GM12878 (cell line): ENCODE measurements at regions not wholly inside any gene's neighbourhood (a gene's known extent, or its start where the extent isn't known, plus 50 kb on each side); places are given as distances from the start of the nearest gene placed in this dataset.

Experiments
- ATAC-seq: fragments of 200-7000 bp; cut with Tn5 transposase; 3 replicates; pipeline ENCODE4 v1.9.1; 2020; ENCODE audit warnings: mild to moderate bottlenecking, moderate library complexity
- BruUV-seq: library from RNA; stranded (reverse); fragments of 400-500 nt; replicated peaks from 2 replicates; lab custom pipeline; 2021; lab: Mats Ljungman, UMichigan
- CTCF ChIA-PET: fragments of 300-600 bp; sonication (Branson Sonifier 250); formaldehyde crosslinking; extraction: SDS; loops from one replicate; lab custom pipeline; 2021; ENCODE audit warnings: inconsistent platforms; lab: Yijun Ruan, JAX
- POLR2A ChIA-PET: fragments of 350-600 bp; formaldehyde crosslinking; extraction: SDS; loops from one replicate; lab custom pipeline; 2021; ENCODE audit warnings: inconsistent platforms; lab: Charles Lee
- RAD21 ChIA-PET: fragments of 300-600 bp; sonication (Branson Sonifier 250); formaldehyde crosslinking; loops from one replicate; lab custom pipeline; 2023; ENCODE audit warnings: antibody characterized with exemption; ENCODE audit not compliant: unreplicated experiment; lab: Charles Lee
- SMC1A ChIA-PET: fragments of 300-600 bp; sonication (Branson Sonifier 250); formaldehyde crosslinking; loops from one replicate; lab custom pipeline; 2023; ENCODE audit not compliant: unreplicated experiment, uncharacterized antibody; lab: Charles Lee
- DNase-seq: peaks from one replicate; pipeline ENCODE4 v3.0.0-alpha.2; 2011; ENCODE audit warnings: low read depth, low spot score
- FAIRE-seq: peaks from 3 replicates; lab custom pipeline; 2011; peaks lifted over from hg19 to GRCh38; lab: Jason Lieb, UNC
- H2AFZ ChIP-seq: 2 replicates; pipeline ENCODE4 v1.6.0; 2011; ENCODE audit warnings: low read depth, low read length, control low read depth; ENCODE audit not compliant: control insufficient read depth
- H3K27ac ChIP-seq: 2 replicates; pipeline ENCODE4 v1.5.1; 2011; ENCODE audit warnings: control low read depth; ENCODE audit not compliant: control insufficient read depth, insufficient read depth
- H3K27me3 ChIP-seq, 2 experiments: replicated peaks in 1 of 2; 2 replicates each; pipeline versions ENCODE4 v1.6.0 to v1.6.1; 2011; ENCODE audit warnings: low read length in 1 of 2; ENCODE audit not compliant: control insufficient read depth in 2 of 2, insufficient read depth in 2 of 2
- H3K36me3 ChIP-seq, 2 experiments: 2 replicates each; pipeline ENCODE4 v1.5.1; 2011; ENCODE audit warnings: low read length in 1 of 2; ENCODE audit not compliant: control insufficient read depth in 2 of 2, insufficient read depth in 2 of 2
- H3K4me1 ChIP-seq: 2 replicates; pipeline ENCODE4 v1.6.1; 2011; ENCODE audit warnings: mild to moderate bottlenecking, low read length, moderate library complexity, mixed read lengths; ENCODE audit not compliant: control insufficient read depth, insufficient read depth
- H3K4me2 ChIP-seq: 2 replicates; pipeline ENCODE4 v1.6.0; 2011; ENCODE audit warnings: control low read depth; ENCODE audit not compliant: control insufficient read depth, insufficient read depth
- H3K4me3 ChIP-seq: fragments of 200-600 bp; sonication (generic); 2 replicates; pipeline ENCODE4 v1.5.1; 2016
- H3K79me2 ChIP-seq: 2 replicates; pipeline ENCODE4 v1.6.0; 2011; ENCODE audit warnings: low read length; ENCODE audit not compliant: control insufficient read depth, insufficient read depth
- H3K9ac ChIP-seq: 2 replicates; pipeline ENCODE4 v1.8.0; 2011; ENCODE audit warnings: low read length, control low read depth, mixed read lengths; ENCODE audit not compliant: control insufficient read depth, insufficient read depth
- H3K9me3 ChIP-seq: replicated peaks from 3 replicates; pipeline ENCODE4 v1.5.1; 2011; ENCODE audit warnings: mild to moderate bottlenecking, low read length; ENCODE audit not compliant: control insufficient read depth, insufficient read depth
- H4K20me1 ChIP-seq: 2 replicates; pipeline ENCODE4 v1.6.0; 2011; ENCODE audit not compliant: control insufficient read depth, insufficient read depth
- ASH2L ChIP-seq: fragments of 300-600, 200-600 bp; sonication (generic); IDR thresholded peaks from 2 replicates; pipeline ENCODE4 v1.6.1; 2017; ENCODE audit warnings: low read depth, mild to moderate bottlenecking, borderline replicate concordance
- CEBPZ ChIP-seq: fragments of 150-350 bp; IDR thresholded peaks from 2 replicates; pipeline ENCODE4 v1.6.1; 2016; ENCODE audit warnings: low read depth, low read length
- GATAD2B ChIP-seq: fragments of 450-650 bp; conservative IDR thresholded peaks from 2 replicates; pipeline ENCODE4 v1.6.1; 2017; ENCODE audit warnings: low read depth, mild to moderate bottlenecking, moderate library complexity
- MAX ChIP-seq: IDR thresholded peaks from 2 replicates; pipeline ENCODE4 v1.6.1; 2012; ENCODE audit warnings: low read depth, low read length, improper control_type of control experiment
- MEF2B ChIP-seq: fragments of 450-650 bp; IDR thresholded peaks from 2 replicates; pipeline ENCODE4 v1.6.1; 2018; ENCODE audit warnings: mild to moderate bottlenecking, moderate library complexity; ENCODE audit not compliant: partially characterized antibody, poor library complexity, severe bottlenecking
- NFXL1 ChIP-seq: fragments of 450-650 bp; IDR thresholded peaks from 2 replicates; pipeline ENCODE4 v1.6.1; 2017; ENCODE audit warnings: antibody characterized with exemption, mild to moderate bottlenecking, borderline replicate concordance
- SIN3A ChIP-seq: IDR thresholded peaks from 2 replicates; pipeline ENCODE4 v1.6.1; 2012; ENCODE audit warnings: low read depth, low read length, improper control_type of control experiment
- SMAD1 ChIP-seq: fragments of 450-650 bp; IDR thresholded peaks from 2 replicates; pipeline ENCODE4 v1.6.1; 2018; ENCODE audit warnings: mild to moderate bottlenecking, low read depth; ENCODE audit not compliant: partially characterized antibody
- SP1 ChIP-seq: IDR thresholded peaks from one replicate; pipeline ENCODE4 v1.6.1; 2011; ENCODE audit warnings: low read depth, low read length
- TCF12 ChIP-seq: IDR thresholded peaks from 2 replicates; pipeline ENCODE4 v1.6.1; 2011; ENCODE audit warnings: low read depth, mild to moderate bottlenecking, low read length
- ZNF217 ChIP-seq: fragments of 450-650 bp; IDR thresholded peaks from 2 replicates; pipeline ENCODE4 v1.6.1; 2017; ENCODE audit warnings: antibody characterized with exemption, mild to moderate bottlenecking
- ZNF24 ChIP-seq: fragments of 450-650 bp; IDR thresholded peaks from 2 replicates; pipeline ENCODE4 v1.6.1; 2017; ENCODE audit warnings: antibody characterized with exemption, mild to moderate bottlenecking
- ZZZ3 ChIP-seq: IDR thresholded peaks from 2 replicates; pipeline ENCODE4 v1.6.1; 2011; ENCODE audit warnings: low read depth; ENCODE audit not compliant: control insufficient read depth, insufficient read length
- WGBS: methylation state at CpG from one replicate; pipeline ENCODE4 v1.1.6; 2016; ENCODE audit warnings: low lambda C conversion rate; ENCODE audit not compliant: insufficient replicate concordance, insufficient coverage; ENCODE audit errors: missing lambda C conversion rate; 5-methylcytosine and 5-hydroxymethylcytosine counted together
- in situ Hi-C: fragments of 300-500 bp; cut with MboI; formaldehyde crosslinking; loops from 9 replicates; pipeline ENCODE4 v1.14.3; 2018; ENCODE audit warnings: mixed read lengths
- intact Hi-C: fragments of 100-400 bp; cut with micrococcal nuclease; formaldehyde crosslinking; loops from one replicate; pipeline ENCODE4 v1.14.2; 2022; ENCODE audit not compliant: unreplicated experiment
- TF ChIP-seq, protein P1 (sequence below): IDR thresholded peaks from 2 replicates; pipeline ENCODE4 v1.6.1; 2011; ENCODE audit warnings: low read depth, low read length, improper control_type of control experiment, borderline replicate concordance

DNA sequence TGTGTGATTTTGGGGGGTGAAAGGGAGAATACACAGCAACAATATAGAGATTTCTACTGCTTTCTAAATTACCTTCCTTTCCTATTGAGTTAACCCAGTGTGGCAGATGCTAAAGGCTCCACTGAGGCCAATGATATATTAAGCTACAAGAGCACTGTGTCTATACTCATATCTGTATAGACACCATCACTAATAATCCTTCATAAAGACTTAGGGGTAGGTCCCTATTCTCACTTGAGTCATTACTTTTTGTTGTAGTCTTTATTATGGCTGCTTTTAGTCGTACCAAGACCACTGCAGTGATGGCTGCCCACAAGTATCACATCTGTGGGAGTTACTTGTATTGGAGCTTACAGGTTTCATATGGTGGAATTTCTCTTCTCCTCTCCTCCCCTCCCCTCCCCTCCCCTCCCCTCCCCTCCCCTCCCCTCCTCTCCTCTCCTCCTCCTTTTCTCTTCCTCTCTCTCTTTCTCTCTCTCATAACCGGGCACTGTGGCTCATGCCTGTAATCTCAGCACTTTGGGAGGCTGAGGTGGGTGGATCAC lies 637.6 kb downstream of the ADCYAP1 start:
- in situ Hi-C loops (no loop called here), intact Hi-C loops (no loop called here)
- H4K20me1 ChIP-seq: no peaks in the 10 kb centered on the region
- no peaks in the 10 kb centered on the region for H3K36me3 ChIP-seq
- H3K27ac ChIP-seq: no peak overlapping the region
- no peak for ATAC-seq
- ChIA-PET POLR2A (no interaction called here), SMC1A (no interaction called here), CTCF (interaction anchor here (1.9 kb wide), 1 partner anchor 43 kb away, joined by 5 read pairs; no protein-coding TSS in a partner anchor), RAD21 (no interaction called here)
- DNase-seq: no peak
- TF ChIP-seq ZNF24 (no peak), MAX (no peak), MEF2B (no peak), SP1 (no peak), TCF12 (no peak), NFXL1 (no peak), CEBPZ (no peak), GATAD2B (no peak), SMAD1 (no peak), ZNF217 (no peak), ZZZ3 (no peak), ASH2L (no peak), SIN3A (no peak)
- TF ChIP-seq, protein P1, sequence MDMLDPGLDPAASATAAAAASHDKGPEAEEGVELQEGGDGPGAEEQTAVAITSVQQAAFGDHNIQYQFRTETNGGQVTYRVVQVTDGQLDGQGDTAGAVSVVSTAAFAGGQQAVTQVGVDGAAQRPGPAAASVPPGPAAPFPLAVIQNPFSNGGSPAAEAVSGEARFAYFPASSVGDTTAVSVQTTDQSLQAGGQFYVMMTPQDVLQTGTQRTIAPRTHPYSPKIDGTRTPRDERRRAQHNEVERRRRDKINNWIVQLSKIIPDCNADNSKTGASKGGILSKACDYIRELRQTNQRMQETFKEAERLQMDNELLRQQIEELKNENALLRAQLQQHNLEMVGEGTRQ: no peak
- no peak for FAIRE-seq
- no peak overlapping the region for H3K9ac ChIP-seq
- H3K4me2 ChIP-seq: no peak overlapping the region
- WGBS: 0% methylated on average over 1 of the region's 2 CpGs
- H2AFZ ChIP-seq: no peak overlapping the region
- no peaks in the 10 kb centered on the region for H3K79me2 ChIP-seq
- no peaks in the 10 kb centered on the region for H3K9me3 ChIP-seq
- no peaks in the 10 kb centered on the region for H3K27me3 ChIP-seq
- H3K4me3 ChIP-seq: no peak overlapping the region
- no TSS peak for BruUV-seq
- no peaks in the 10 kb centered on the region for H3K4me1 ChIP-seq
